K562 (cell line): ENCODE measurements at regions not wholly inside any gene's neighbourhood (a gene's known extent, or its start where the extent isn't known, plus 50 kb on each side); places are given as distances from the start of the nearest gene placed in this dataset.

ENCODE experiments used
- ATAC-seq: fragments of 200-7000 bp; cut with Tn5 transposase; 3 replicates; pipeline ENCODE4 v1.9.1; 2020; ENCODE audit warnings: moderate library complexity
- BruUV-seq: library from RNA; stranded (reverse); fragments of 400-500 nt; replicated peaks from 2 replicates; lab custom pipeline; 2021; lab: Mats Ljungman, UMichigan
- CTCF ChIA-PET: fragments of 300-600 bp; formaldehyde crosslinking; extraction: SDS; loops from one replicate; lab custom pipeline; 2021; ENCODE audit warnings: low intra/inter-chr PET ratio; lab: Yijun Ruan, JAX
- POLR2A ChIA-PET: fragments of 300-600, 350-650 bp; sonication (Branson Sonifier 250); formaldehyde crosslinking; extraction: SDS; loops from one replicate; lab custom pipeline; 2021; ENCODE audit warnings: antibody characterized with exemption, inconsistent platforms; lab: Yijun Ruan, JAX
- DNase-seq, 4 experiments: peaks; one replicate each; pipeline versions ENCODE4 v3.0.0 to v3.0.0-alpha.2; 2011 to 2018; ENCODE audit warnings: low spot score in 3 of 4, mixed read lengths in 3 of 4; ENCODE audit errors: extremely low read depth in 1 of 4
- FAIRE-seq: peaks from 2 replicates; lab custom pipeline; 2011; peaks lifted over from hg19 to GRCh38; lab: Jason Lieb, UNC
- H2AFZ ChIP-seq: 2 replicates; pipeline ENCODE4 v1.6.0; 2011; ENCODE audit warnings: low read depth, low read length, control low read depth, inconsistent platforms
- H3K27ac ChIP-seq: fragments of 200-600 bp; 3 replicates; pipeline ENCODE4 v1.8.0; 2011; ENCODE audit warnings: low read depth, mild to moderate bottlenecking, control low read depth, inconsistent platforms, low read length, moderate library complexity, mixed read lengths; ENCODE audit errors: extremely low read depth
- H3K27me3 ChIP-seq, 2 experiments: fragments of 300-600 bp in 1 of 2; 2 replicates in 1 of 2; 3 replicates in 1 of 2; pipeline versions ENCODE4 v1.6.0 to v1.8.0; 2011; ENCODE audit warnings: inconsistent platforms in 2 of 2, low read length in 2 of 2, mild to moderate bottlenecking in 1 of 2, mixed read lengths in 1 of 2, moderate library complexity in 1 of 2; ENCODE audit not compliant: control insufficient read depth in 2 of 2, insufficient read depth in 2 of 2
- H3K36me3 ChIP-seq: fragments of 300-600 bp; 3 replicates; pipeline ENCODE4 v1.8.0; 2011; ENCODE audit warnings: mild to moderate bottlenecking, low read length, inconsistent platforms; ENCODE audit not compliant: control insufficient read depth, insufficient read depth
- H3K4me1 ChIP-seq, 2 experiments: fragments of 200-600 bp in 1 of 2; replicated peaks in 1 of 2; 2 replicates in 1 of 2; 3 replicates in 1 of 2; pipeline versions ENCODE4 v1.5.1 to v1.8.0; 2011; ENCODE audit warnings: inconsistent platforms in 2 of 2, low read length in 2 of 2, mild to moderate bottlenecking in 1 of 2, mixed read lengths in 1 of 2, moderate library complexity in 1 of 2; ENCODE audit not compliant: control insufficient read depth in 2 of 2, insufficient read depth in 2 of 2
- H3K4me2 ChIP-seq: 2 replicates; pipeline ENCODE4 v1.6.1; 2011; ENCODE audit warnings: low read length, control low read depth, inconsistent platforms, mixed read lengths; ENCODE audit not compliant: insufficient read depth
- H3K4me3 ChIP-seq: fragments of 200-600 bp; sonication (generic), shearing (Covaris generic); 2 replicates; pipeline ENCODE4 v1.5.1; 2016; ENCODE audit warnings: control low read depth, inconsistent platforms
- H3K79me2 ChIP-seq: fragments of 200-600 bp; 3 replicates; pipeline ENCODE4 v1.8.0; 2011; ENCODE audit warnings: low read length, inconsistent platforms; ENCODE audit not compliant: control insufficient read depth, insufficient read depth
- H3K9ac ChIP-seq, 2 experiments: 2 replicates each; pipeline versions ENCODE4 v1.6.0 to v1.6.1; 2011; ENCODE audit warnings: low read depth in 2 of 2, low read length in 2 of 2, control low read depth in 1 of 2, inconsistent platforms in 1 of 2, mild to moderate bottlenecking in 1 of 2, mixed read lengths in 1 of 2; ENCODE audit not compliant: insufficient read depth in 1 of 2
- H3K9me1 ChIP-seq: one replicate; pipeline ENCODE4 v1.6.0; 2011; ENCODE audit warnings: inconsistent platforms, mild to moderate bottlenecking, low read length, moderate library complexity; ENCODE audit not compliant: control insufficient read depth, insufficient read depth
- H3K9me3 ChIP-seq: replicated peaks from 2 replicates; pipeline ENCODE4 v1.5.1; 2011; ENCODE audit warnings: low read depth, low read length, inconsistent platforms; ENCODE audit not compliant: control insufficient read depth, insufficient read depth
- H4K20me1 ChIP-seq: replicated peaks from 2 replicates; pipeline ENCODE4 v1.6.1; 2011; ENCODE audit warnings: low read length, inconsistent platforms, mixed read lengths; ENCODE audit not compliant: control insufficient read depth, insufficient read depth
- ARID1B ChIP-seq: fragments of 450-650 bp; IDR thresholded peaks from 2 replicates; pipeline ENCODE4 v1.6.1; 2016; ENCODE audit warnings: antibody characterized with exemption, mild to moderate bottlenecking, inconsistent platforms
- ARID4B ChIP-seq: sonication (generic); formaldehyde crosslinking; IDR thresholded peaks from 2 replicates; pipeline ENCODE4 v1.8.0; 2022; ENCODE audit warnings: mild to moderate bottlenecking, missing genetic modification reagents
- GABPB2 ChIP-seq: fragments of 250-450 bp; sonication (Bioruptor Pico); conservative IDR thresholded peaks from 2 replicates; pipeline ENCODE4 v1.5.1; 2021; ENCODE audit warnings: mild to moderate bottlenecking
- KLF16 ChIP-seq: IDR thresholded peaks from 2 replicates; pipeline ENCODE4 v1.6.1; 2016; ENCODE audit warnings: antibody characterized with exemption
- PCBP2 ChIP-seq: fragments of 200-400 bp; formaldehyde crosslinking; IDR thresholded peaks from 2 replicates; pipeline ENCODE4 v1.6.1; 2018; ENCODE audit warnings: low read length, low read depth, mild to moderate bottlenecking, moderate library complexity; ENCODE audit not compliant: poor library complexity, severe bottlenecking
- SUPT5H ChIP-seq: fragments of 450-650 bp; IDR thresholded peaks from 2 replicates; pipeline ENCODE4 v1.6.1; 2016
- U2AF1 ChIP-seq: fragments of 200-400 bp; formaldehyde crosslinking; optimal IDR thresholded peaks from 2 replicates; pipeline ENCODE3; 2017; ENCODE audit warnings: mild to moderate bottlenecking, low read depth, low read length, moderate library complexity
- ZNF197 ChIP-seq: fragments of 200-800 bp; sonication (Bioruptor generic); IDR thresholded peaks from 2 replicates; pipeline ENCODE4 v1.6.1; 2016; ENCODE audit warnings: low read depth, missing genetic modification characterization, missing compliant biosample characterization
- ZNF551 ChIP-seq: fragments of 250-450 bp; sonication (Bioruptor Pico); IDR thresholded peaks from 2 replicates; pipeline ENCODE4 v1.5.0; 2021; ENCODE audit warnings: mild to moderate bottlenecking, moderate library complexity
- in situ Hi-C: fragments of 300-500 bp; cut with MboI; formaldehyde crosslinking; loops from 4 replicates; pipeline ENCODE4 v1.15.0; 2018; ENCODE audit warnings: inconsistent platforms, mixed read lengths
- intact Hi-C: fragments of 100-400 bp; cut with micrococcal nuclease; formaldehyde crosslinking; loops from 2 replicates; pipeline ENCODE4 v1.14.2; 2022

- H3K79me2 ChIP-seq, result no peaks in the 10 kb centered on the region
- H3K36me3 ChIP-seq, result no peaks in the 10 kb centered on the region
- no peak overlapping the region for H3K9ac ChIP-seq
- no peaks in the 10 kb centered on the region for H3K9me3 ChIP-seq
- intact Hi-C loops (no loop called here), in situ Hi-C loops (no loop called here)
- DNase-seq (no peak), ATAC-seq (no peak), FAIRE-seq (no peak)
- POLR2A ChIA-PET, result no interaction called here
- no peak overlapping the region for H3K4me2 ChIP-seq
- no TSS peak for BruUV-seq
- no peaks in the 10 kb centered on the region for H3K27me3 ChIP-seq
- no peaks in the 10 kb centered on the region for H4K20me1 ChIP-seq
- H3K4me3 ChIP-seq, result no peak overlapping the region
- TF ChIP-seq U2AF1 (no peak), PCBP2 (no peak), ZNF197 (CRISPR knock-in tag) (no peak), ZNF551 (CRISPR knock-in tag) (no peak), ARID1B (no peak), ARID4B (CRISPR knock-in tag) (no peak), SUPT5H (no peak), KLF16 (no peak), GABPB2 (CRISPR knock-in tag) (no peak)
- TF ChIP-seq, all 486 proteins: peak for 0
- Histone ChIP-seq H3K4me1 (no peaks in the 10 kb centered on the region), H2AFZ (no peak overlapping the region), H3K27ac (no peak overlapping the region), H3K9me1 (no peaks in the 10 kb centered on the region)
- CTCF ChIA-PET, result no interaction called here
Measured at GRCh38 chr14:84003346-84003745, 1526.6 kb upstream of the FLRT2 start.
